HCT116 (cell line): ENCODE measurements at regions not wholly inside any gene's neighbourhood (a gene's known extent, or its start where the extent isn't known, plus 50 kb on each side); places are given as distances from the start of the nearest gene placed in this dataset.

ENCODE experiments used
- ATAC-seq: fragments of 200-7000 bp; cut with Tn5 transposase; 2 replicates; pipeline ENCODE4 v1.9.1; 2020; ENCODE audit warnings: mild to moderate bottlenecking, moderate library complexity
- BruUV-seq: library from RNA; stranded (reverse); fragments of 400-500 nt; replicated peaks from 2 replicates; lab custom pipeline; 2021; lab: Mats Ljungman, UMichigan
- CTCF ChIA-PET: fragments of 300-600 bp; sonication (Branson Sonifier 250); formaldehyde crosslinking; loops from one replicate; lab custom pipeline; 2021; ENCODE audit warnings: antibody characterized with exemption; lab: Charles Lee
- POLR2A ChIA-PET: fragments of 300-600, 350-600 bp; sonication (Branson Sonifier 250); formaldehyde crosslinking; loops from one replicate; lab custom pipeline; 2021; ENCODE audit warnings: antibody characterized with exemption; lab: Charles Lee
- RAD21 ChIA-PET, 2 experiments: fragments of 300-600 bp; sonication (Branson Sonifier 250); formaldehyde crosslinking; loops; one replicate each; lab custom pipeline; 2023; ENCODE audit warnings: low total read pairs in 2 of 2; ENCODE audit not compliant: uncharacterized antibody in 2 of 2, unreplicated experiment in 2 of 2, low non-redundant PET in 1 of 2; lab: Charles Lee
- DNase-seq: peaks from one replicate; pipeline ENCODE4 v3.0.0-alpha.2; 2010; ENCODE audit warnings: low read depth, low spot score
- H2AFZ ChIP-seq: fragments of 200-600 bp; shearing (Covaris generic), sonication (generic); 2 replicates; pipeline ENCODE4 v1.6.1; 2017; ENCODE audit warnings: low read depth, mixed run types, mixed read lengths, antibody characterized with exemption, low read length; ENCODE audit not compliant: poor library complexity, severe bottlenecking
- H3K27ac ChIP-seq: 2 replicates; pipeline ENCODE4 v1.5.1; 2012; ENCODE audit warnings: low read depth, low read length
- H3K27me3 ChIP-seq: fragments of 200-600 bp; sonication (generic); 2 replicates; pipeline ENCODE4 v1.6.1; 2016; ENCODE audit warnings: mixed run types, low read length, mixed read lengths; ENCODE audit not compliant: insufficient read depth
- H3K36me3 ChIP-seq, 2 experiments: fragments of 200-500 bp in 1 of 2; fragments of 200-600 bp in 1 of 2; sonication (Bioruptor generic) in 1 of 2; sonication (generic) in 1 of 2; 2 replicates each; pipeline versions ENCODE4 v1.5.1 to v1.6.1; 2014 to 2016; ENCODE audit warnings: low read length in 2 of 2, inconsistent platforms in 1 of 2, mixed read lengths in 1 of 2, mixed run types in 1 of 2; ENCODE audit not compliant: insufficient read depth in 2 of 2, control insufficient read depth in 1 of 2
- H3K4me1 ChIP-seq, 2 experiments: fragments of 200-600 bp in 1 of 2; sonication (generic) in 1 of 2; 2 replicates each; pipeline versions ENCODE4 v1.5.1 to v1.6.1; 2012 to 2017; ENCODE audit warnings: low read length in 2 of 2, inconsistent platforms in 1 of 2, mild to moderate bottlenecking in 1 of 2, mixed read lengths in 1 of 2, mixed run types in 1 of 2, moderate library complexity in 1 of 2; ENCODE audit not compliant: insufficient read depth in 2 of 2, control insufficient read depth in 1 of 2
- H3K4me2 ChIP-seq: fragments of 200-600 bp; sonication (generic); 2 replicates; pipeline ENCODE4 v1.6.1; 2017; ENCODE audit warnings: mixed run types, low read length, mixed read lengths
- H3K4me3 ChIP-seq, 2 experiments: fragments of 200-600 bp in 1 of 2; sonication (generic) in 1 of 2; replicated peaks in 1 of 2; 2 replicates each; pipeline ENCODE4 v1.5.1; 2011 to 2016; ENCODE audit warnings: low read length in 2 of 2, control low read depth in 1 of 2, low read depth in 1 of 2, mild to moderate bottlenecking in 1 of 2, mixed read lengths in 1 of 2, mixed run types in 1 of 2
- H3K79me2 ChIP-seq: fragments of 200-600 bp; sonication (generic); 2 replicates; pipeline ENCODE4 v1.6.1; 2017; ENCODE audit warnings: mild to moderate bottlenecking, mixed run types, low read length, moderate library complexity, mixed read lengths; ENCODE audit not compliant: insufficient read depth
- H3K9ac ChIP-seq: fragments of 200-600 bp; sonication (generic); 2 replicates; pipeline ENCODE4 v1.6.1; 2016; ENCODE audit warnings: low read length, mixed read lengths
- H3K9me2 ChIP-seq: fragments of 200-600 bp; sonication (generic), shearing (Covaris generic); 2 replicates; pipeline ENCODE4 v1.6.1; 2017; ENCODE audit warnings: mixed run types, mild to moderate bottlenecking, moderate library complexity; ENCODE audit not compliant: insufficient read depth
- H3K9me3 ChIP-seq, 2 experiments: fragments of 200-500 bp in 1 of 2; fragments of 200-600 bp in 1 of 2; sonication (Bioruptor generic) in 1 of 2; sonication (generic) in 1 of 2; 2 replicates each; pipeline ENCODE4 v1.6.1; 2014 to 2017; ENCODE audit warnings: low read length in 2 of 2, mixed read lengths in 2 of 2, inconsistent platforms in 1 of 2, low read depth in 1 of 2, mild to moderate bottlenecking in 1 of 2, mixed run types in 1 of 2, moderate library complexity in 1 of 2; ENCODE audit not compliant: control insufficient read depth in 1 of 2, insufficient read depth in 1 of 2
- H4K20me1 ChIP-seq: fragments of 200-600 bp; sonication (generic), shearing (Covaris generic); 2 replicates; pipeline ENCODE4 v1.6.1; 2017; ENCODE audit warnings: mixed run types, mild to moderate bottlenecking, moderate library complexity; ENCODE audit not compliant: insufficient read depth
- CBX3 ChIP-seq: IDR thresholded peaks from 2 replicates; pipeline ENCODE4 v1.6.1; 2012; ENCODE audit warnings: low read depth
- CEBPB ChIP-seq: IDR thresholded peaks from 2 replicates; pipeline ENCODE4 v1.6.1; 2012; ENCODE audit warnings: low read depth
- POLR2A ChIP-seq: IDR thresholded peaks from 2 replicates; pipeline ENCODE4 v1.7.0; 2011; ENCODE audit warnings: borderline replicate concordance; ENCODE audit not compliant: insufficient read depth, insufficient read length; ENCODE audit errors: extremely low read depth
- RAD21 ChIP-seq: IDR thresholded peaks from 2 replicates; pipeline ENCODE4 v1.6.1; 2012; ENCODE audit warnings: low read depth, mild to moderate bottlenecking
- SIN3A ChIP-seq: IDR thresholded peaks from 2 replicates; pipeline ENCODE4 v1.6.1; 2012; ENCODE audit warnings: low read depth
- SRF ChIP-seq: IDR thresholded peaks from 2 replicates; pipeline ENCODE4 v1.6.1; 2012; ENCODE audit warnings: low read depth
- TCF7L2 ChIP-seq: IDR thresholded peaks from 2 replicates; pipeline ENCODE4 v1.7.0; 2011; ENCODE audit warnings: borderline replicate concordance, inconsistent platforms; ENCODE audit not compliant: insufficient read depth, insufficient read length; ENCODE audit errors: extremely low read depth
- YY1 ChIP-seq: IDR thresholded peaks from 2 replicates; pipeline ENCODE4 v1.6.1; 2011; ENCODE audit warnings: low read length, low read depth, moderate library complexity, mild to moderate bottlenecking; ENCODE audit not compliant: insufficient replicate concordance; ENCODE audit errors: extremely low read depth
- ZFX ChIP-seq: fragments of 450-650 bp; IDR thresholded peaks from 2 replicates; pipeline ENCODE4 v1.6.1; 2017
- ZNF274 ChIP-seq: fragments of 200-500 bp; sonication (Bioruptor generic); IDR thresholded peaks from 2 replicates; pipeline ENCODE4 v1.6.1; 2014; ENCODE audit warnings: mild to moderate bottlenecking, low read depth, low read length, inconsistent platforms
- intact Hi-C: fragments of 100-400 bp; cut with micrococcal nuclease; formaldehyde crosslinking; loops from 2 replicates; pipeline ENCODE4 v1.10.0; 2022
- TF ChIP-seq, protein P1 (sequence below): IDR thresholded peaks from 2 replicates; pipeline ENCODE4 v1.6.1; 2012

DNA sequence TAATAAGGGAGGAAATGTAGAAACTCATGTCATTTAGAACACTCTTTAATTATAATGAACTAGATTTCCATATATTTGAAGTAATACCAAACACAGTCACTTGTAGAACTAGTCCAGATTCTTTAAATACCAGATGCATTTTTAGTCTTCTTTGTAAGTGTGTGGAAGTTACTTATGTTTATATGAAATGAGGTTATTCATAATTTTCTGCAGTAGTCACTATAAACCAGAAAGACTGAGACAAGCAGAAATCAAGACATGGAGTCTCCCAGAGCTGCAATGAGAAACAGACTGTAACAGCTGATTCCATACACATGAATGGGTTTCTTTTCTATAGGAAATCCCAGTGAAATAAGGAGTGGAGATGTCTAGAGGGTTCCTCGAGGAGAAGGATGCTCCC lies 216.6 kb upstream of the ZP4 start:
- no peak for ATAC-seq
- H3K27ac ChIP-seq: no peak overlapping the region
- no peak overlapping the region for H3K9ac ChIP-seq
- CTCF ChIA-PET: no interaction called here
- H3K36me3 ChIP-seq: no peaks in the 10 kb centered on the region
- TF ChIP-seq CBX3: no peak
- no peak for TF ChIP-seq TCF7L2
- TF ChIP-seq RAD21: no peak
- TF ChIP-seq SIN3A: no peak
- no peak for TF ChIP-seq YY1
- TF ChIP-seq SRF: no peak
- no peak for DNase-seq
- H3K4me2 ChIP-seq: no peak overlapping the region
- RAD21 ChIA-PET: no interaction called here
- no peaks in the 10 kb centered on the region for H3K79me2 ChIP-seq
- H4K20me1 ChIP-seq: no peaks in the 10 kb centered on the region
- no peak overlapping the region for H3K4me3 ChIP-seq
- BruUV-seq: no TSS peak
- no peaks in the 10 kb centered on the region for H3K9me2 ChIP-seq
- H3K4me1 ChIP-seq: no peaks in the 10 kb centered on the region
- intact Hi-C loops: loop anchor here (10.0 kb wide), 1 partner anchor 103 kb away; no protein-coding TSS in a partner anchor
- no peaks in the 10 kb centered on the region for H3K27me3 ChIP-seq
- POLR2A ChIA-PET: no interaction called here
- no peak overlapping the region for H2AFZ ChIP-seq
- peaks cover 0 to 16% of the 10 kb centered on the region in 2 experiments; a peak in 2 of 4 replicates for H3K9me3 ChIP-seq

DNA sequence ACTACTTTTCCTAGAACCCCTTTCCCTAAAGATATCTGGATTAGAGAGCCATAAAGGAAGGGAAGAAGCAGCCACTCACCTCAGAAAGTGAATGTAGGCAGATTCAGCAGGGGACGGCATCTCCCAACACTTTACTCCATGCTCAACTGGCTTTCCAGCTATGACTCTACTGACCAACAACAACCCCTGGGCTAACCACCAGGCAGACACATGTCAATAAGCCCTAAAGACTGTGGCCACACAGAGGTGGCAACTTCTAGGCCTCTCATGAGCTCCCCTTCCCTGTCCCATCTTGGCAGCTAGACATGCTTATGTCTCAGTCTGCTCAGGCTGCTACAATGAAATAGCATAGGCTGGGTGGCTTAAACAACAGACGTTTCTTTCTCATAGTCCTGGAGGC lies 214.0 kb upstream of the ZP4 start:
- intact Hi-C loops: loop anchor here (10.0 kb wide), 1 partner anchor 100 kb away; no protein-coding TSS in a partner anchor
- no peaks in the 10 kb centered on the region for H3K79me2 ChIP-seq
- peaks cover 7 to 18% of the 10 kb centered on the region in 2 experiments; a peak in 2 of 4 replicates for H3K9me3 ChIP-seq
- TF ChIP-seq CEBPB: no peak
- no peak for TF ChIP-seq SIN3A
- no peak for TF ChIP-seq RAD21
- no peak for TF ChIP-seq POLR2A
- no peak for TF ChIP-seq ZNF274
- TF ChIP-seq CBX3: no peak
- TF ChIP-seq ZFX: no peak
- TF ChIP-seq YY1: no peak
- TF ChIP-seq, protein P1, sequence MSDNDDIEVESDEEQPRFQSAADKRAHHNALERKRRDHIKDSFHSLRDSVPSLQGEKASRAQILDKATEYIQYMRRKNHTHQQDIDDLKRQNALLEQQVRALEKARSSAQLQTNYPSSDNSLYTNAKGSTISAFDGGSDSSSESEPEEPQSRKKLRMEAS: no peak
- no peaks in the 10 kb centered on the region for H3K36me3 ChIP-seq
- ChIA-PET CTCF (no interaction called here), POLR2A (no interaction called here), RAD21 (no interaction called here)
- no peaks in the 10 kb centered on the region for H3K4me1 ChIP-seq
- H3K9me2 ChIP-seq: no peaks in the 10 kb centered on the region
- no peak overlapping the region for H3K4me2 ChIP-seq
- no peak overlapping the region for H3K9ac ChIP-seq
- no TSS peak for BruUV-seq
- H4K20me1 ChIP-seq: no peaks in the 10 kb centered on the region
- H3K4me3 ChIP-seq: no peak overlapping the region
- no peaks in the 10 kb centered on the region for H3K27me3 ChIP-seq
- no peak for DNase-seq
- H2AFZ ChIP-seq: no peak overlapping the region
- ATAC-seq: no peak
- no peak overlapping the region for H3K27ac ChIP-seq
